ENCODE measurements at regions not wholly inside any gene's neighbourhood (a gene's known extent, or its start where the extent isn't known, plus 50 kb on each side); places are given as distances from the start of the nearest gene placed in this dataset.

DNA sequence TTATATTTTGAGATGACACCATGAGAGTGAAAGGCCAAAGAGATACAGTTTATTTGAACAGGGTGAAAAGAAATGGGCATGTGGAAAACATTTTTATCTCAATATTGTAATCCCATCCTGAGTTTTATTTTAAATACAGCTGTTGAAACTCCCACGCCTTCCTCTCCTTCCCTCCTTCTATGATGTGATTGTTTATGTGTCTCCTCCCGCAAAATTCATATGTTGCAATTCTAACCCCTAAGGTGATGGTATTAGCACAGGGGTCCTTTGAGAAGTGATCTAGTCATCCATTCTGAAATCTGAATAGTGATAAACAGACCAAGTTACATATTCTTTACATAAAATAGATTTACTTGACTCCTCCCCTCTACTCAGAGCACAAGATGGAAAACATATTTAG, 1275.4 kb upstream of the C9orf72 start:
- TF ChIP-seq POLR2A (IDR thresholded peaks at IDR 0.05), result no peak
- TF ChIP-seq CTCF (IDR thresholded peaks at IDR 0.05), result no peak
